HL-60 (cell line): ENCODE measurements at regions not wholly inside any gene's neighbourhood (a gene's known extent, or its start where the extent isn't known, plus 50 kb on each side); places are given as distances from the start of the nearest gene placed in this dataset.

Experiments
- CTCF ChIP-seq: IDR thresholded peaks from one replicate; pipeline ENCODE4 v1.5.1; 2011; ENCODE audit warnings: low read length, control low read depth, inconsistent platforms; ENCODE audit not compliant: insufficient read depth
- GABPA ChIP-seq: IDR thresholded peaks from 2 replicates; pipeline ENCODE4 v1.6.1; 2012; ENCODE audit warnings: low read depth
- POLR2AphosphoS5 ChIP-seq: IDR thresholded peaks from 2 replicates; pipeline ENCODE4 v1.6.1; 2012; ENCODE audit warnings: low read depth
- REST ChIP-seq: IDR thresholded peaks from 2 replicates; pipeline ENCODE4 v1.6.1; 2012; ENCODE audit warnings: low read depth; ENCODE audit not compliant: insufficient replicate concordance

GRCh38 chr15:23787346-23788105, 100.4 kb upstream of the NDN start:
- TF ChIP-seq CTCF (no peak), GABPA (no peak), POLR2AphosphoS5 (no peak), REST (no peak)
